OCI-LY1 (cell line): ENCODE measurements at regions not wholly inside any gene's neighbourhood (a gene's known extent, or its start where the extent isn't known, plus 50 kb on each side); places are given as distances from the start of the nearest gene placed in this dataset.
A peak's percentile ranks its signal among the peaks of the same experiment; 100 is the strongest.

ENCODE experiments used
- H2AFZ ChIP-seq: fragments of 200-600 bp; sonication (generic), shearing (Covaris generic); 2 replicates; pipeline ENCODE4 v1.6.0; 2014; ENCODE audit warnings: antibody characterized with exemption, mild to moderate bottlenecking, low read length
- H3F3A ChIP-seq: fragments of 200-600 bp; sonication (generic), shearing (Covaris generic); 2 replicates; pipeline ENCODE4 v1.6.0; 2014; ENCODE audit warnings: mild to moderate bottlenecking, antibody characterized with exemption, low read length, moderate library complexity; ENCODE audit not compliant: insufficient read depth
- H3K27ac ChIP-seq: fragments of 200-600 bp; sonication (generic); 2 replicates; pipeline ENCODE4 v1.5.1; 2014; ENCODE audit warnings: low read length, mixed run types, mild to moderate bottlenecking, low read depth; ENCODE audit not compliant: poor library complexity, severe bottlenecking
- H3K27me3 ChIP-seq: fragments of 200-600 bp; sonication (generic); 2 replicates; pipeline ENCODE4 v1.6.0; 2014; ENCODE audit warnings: antibody characterized with exemption, mild to moderate bottlenecking, low read length, moderate library complexity; ENCODE audit not compliant: insufficient read depth
- H3K36me3 ChIP-seq: fragments of 200-600 bp; sonication (generic); 2 replicates; pipeline ENCODE4 v1.6.1; 2014; ENCODE audit warnings: mild to moderate bottlenecking, antibody characterized with exemption, low read length, moderate library complexity, mixed read lengths; ENCODE audit not compliant: insufficient read depth
- H3K4me1 ChIP-seq: fragments of 200-600 bp; sonication (generic); 2 replicates; pipeline ENCODE4 v1.5.1; 2014; ENCODE audit warnings: mild to moderate bottlenecking, low read length, moderate library complexity; ENCODE audit not compliant: insufficient read depth, severe bottlenecking
- H3K4me2 ChIP-seq: fragments of 200-600 bp; sonication (generic), shearing (Covaris generic); 2 replicates; pipeline ENCODE4 v1.6.1; 2014; ENCODE audit warnings: low read length
- H3K4me3 ChIP-seq: fragments of 200-600 bp; sonication (generic); 2 replicates; pipeline ENCODE4 v1.5.1; 2014; ENCODE audit warnings: low read length, low read depth, mild to moderate bottlenecking, mixed read lengths; ENCODE audit not compliant: poor library complexity, severe bottlenecking
- H3K79me2 ChIP-seq: fragments of 200-600 bp; shearing (Covaris generic); 2 replicates; pipeline ENCODE4 v1.6.1; 2016; ENCODE audit warnings: mixed run types, low read length, mixed read lengths; ENCODE audit not compliant: insufficient read depth
- H3K9ac ChIP-seq: fragments of 200-600 bp; sonication (generic), shearing (Covaris generic); 2 replicates; pipeline ENCODE4 v1.6.1; 2014; ENCODE audit warnings: mild to moderate bottlenecking, low read length, mixed read lengths
- H3K9me2 ChIP-seq: fragments of 200-600 bp; sonication (generic), shearing (Covaris generic); 2 replicates; pipeline ENCODE4 v1.6.1; 2014; ENCODE audit warnings: low read depth, mild to moderate bottlenecking, low read length, mixed read lengths
- H3K9me3 ChIP-seq: fragments of 200-600 bp; shearing (Covaris generic); 2 replicates; pipeline ENCODE4 v1.6.1; 2014; ENCODE audit warnings: low read length, mixed read lengths
- H4K20me1 ChIP-seq: fragments of 200-600 bp; sonication (generic), shearing (Covaris generic); 2 replicates; pipeline ENCODE4 v1.6.0; 2016; ENCODE audit warnings: mild to moderate bottlenecking, low read length; ENCODE audit not compliant: insufficient read depth
- EZH2 ChIP-seq: fragments of 200-600 bp; sonication (generic), shearing (Covaris generic); IDR thresholded peaks from 2 replicates; pipeline ENCODE4 v1.8.0; 2017; ENCODE audit warnings: borderline replicate concordance, mixed run types, mild to moderate bottlenecking, antibody characterized with exemption, low read length, moderate library complexity, mixed read lengths
- TF ChIP-seq, protein P1 (sequence below): fragments of 200-600 bp; sonication (generic), shearing (Covaris generic); IDR thresholded peaks from 2 replicates; pipeline ENCODE4 v1.5.1; 2017; ENCODE audit warnings: mild to moderate bottlenecking, antibody characterized with exemption, low read length, moderate library complexity, mixed read lengths

DNA sequence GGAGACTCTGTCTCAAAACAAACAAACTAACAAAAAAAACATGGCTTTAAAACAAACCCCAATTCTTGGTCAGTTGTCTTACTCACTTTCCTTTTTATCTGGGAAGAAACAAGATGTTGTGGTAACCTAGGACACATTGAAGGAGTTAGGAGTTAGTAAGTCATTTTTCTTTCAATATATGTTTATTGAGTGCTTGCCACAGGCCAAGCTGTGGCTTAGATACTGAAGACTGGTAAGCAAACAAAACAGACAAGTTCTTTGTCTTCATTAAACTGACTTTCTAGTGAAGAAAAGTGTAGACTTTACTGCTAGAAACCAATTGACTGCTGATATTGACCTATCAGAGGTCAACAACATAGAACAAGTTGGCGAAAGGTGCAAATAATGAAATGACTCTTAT, 1228.3 kb upstream of the FAM98A start:
- H3F3A ChIP-seq = 0 out of 2 replicates have a peak, but pooled peaks cover 2% of the 10 kb centered on the region
- no peak overlapping the region for H3K9ac ChIP-seq
- no peaks in the 10 kb centered on the region for H3K27me3 ChIP-seq
- no peaks in the 10 kb centered on the region for H3K9me2 ChIP-seq
- H3K27ac ChIP-seq = no peak overlapping the region
- TF ChIP-seq EZH2 = no peak
- TF ChIP-seq, protein P1, sequence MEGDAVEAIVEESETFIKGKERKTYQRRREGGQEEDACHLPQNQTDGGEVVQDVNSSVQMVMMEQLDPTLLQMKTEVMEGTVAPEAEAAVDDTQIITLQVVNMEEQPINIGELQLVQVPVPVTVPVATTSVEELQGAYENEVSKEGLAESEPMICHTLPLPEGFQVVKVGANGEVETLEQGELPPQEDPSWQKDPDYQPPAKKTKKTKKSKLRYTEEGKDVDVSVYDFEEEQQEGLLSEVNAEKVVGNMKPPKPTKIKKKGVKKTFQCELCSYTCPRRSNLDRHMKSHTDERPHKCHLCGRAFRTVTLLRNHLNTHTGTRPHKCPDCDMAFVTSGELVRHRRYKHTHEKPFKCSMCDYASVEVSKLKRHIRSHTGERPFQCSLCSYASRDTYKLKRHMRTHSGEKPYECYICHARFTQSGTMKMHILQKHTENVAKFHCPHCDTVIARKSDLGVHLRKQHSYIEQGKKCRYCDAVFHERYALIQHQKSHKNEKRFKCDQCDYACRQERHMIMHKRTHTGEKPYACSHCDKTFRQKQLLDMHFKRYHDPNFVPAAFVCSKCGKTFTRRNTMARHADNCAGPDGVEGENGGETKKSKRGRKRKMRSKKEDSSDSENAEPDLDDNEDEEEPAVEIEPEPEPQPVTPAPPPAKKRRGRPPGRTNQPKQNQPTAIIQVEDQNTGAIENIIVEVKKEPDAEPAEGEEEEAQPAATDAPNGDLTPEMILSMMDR = no peak
- H3K36me3 ChIP-seq = no peaks in the 10 kb centered on the region
- H3K4me2 ChIP-seq = no peak overlapping the region
- H2AFZ ChIP-seq = no peak overlapping the region
- no peaks in the 10 kb centered on the region for H3K79me2 ChIP-seq
- no peak overlapping the region for H3K4me3 ChIP-seq
- H3K4me1 ChIP-seq = peaks cover 7% of the 10 kb centered on the region
- no peaks in the 10 kb centered on the region for H4K20me1 ChIP-seq
- no peaks in the 10 kb centered on the region for H3K9me3 ChIP-seq

- TF ChIP-seq, protein P1 = no peak
- TF ChIP-seq EZH2 = no peak
- H3F3A ChIP-seq = 0 out of 2 replicates have a peak, but pooled peaks cover 2% of the 10 kb centered on the region
- H3K4me3 ChIP-seq = no peak overlapping the region
- H3K27ac ChIP-seq = no peak overlapping the region
- no peaks in the 10 kb centered on the region for H3K79me2 ChIP-seq
- H3K27me3 ChIP-seq = no peaks in the 10 kb centered on the region
- no peak overlapping the region for H2AFZ ChIP-seq
- no peak overlapping the region for H3K4me2 ChIP-seq
- no peaks in the 10 kb centered on the region for H4K20me1 ChIP-seq
- no peaks in the 10 kb centered on the region for H3K9me2 ChIP-seq
- no peak overlapping the region for H3K9ac ChIP-seq
- no peaks in the 10 kb centered on the region for H3K9me3 ChIP-seq
- H3K36me3 ChIP-seq = no peaks in the 10 kb centered on the region
- peaks cover 24% of the 10 kb centered on the region for H3K4me1 ChIP-seq
These were observed 1226.6 kb upstream of the FAM98A start for GRCh38 chr2:34825686-34826085.

DNA sequence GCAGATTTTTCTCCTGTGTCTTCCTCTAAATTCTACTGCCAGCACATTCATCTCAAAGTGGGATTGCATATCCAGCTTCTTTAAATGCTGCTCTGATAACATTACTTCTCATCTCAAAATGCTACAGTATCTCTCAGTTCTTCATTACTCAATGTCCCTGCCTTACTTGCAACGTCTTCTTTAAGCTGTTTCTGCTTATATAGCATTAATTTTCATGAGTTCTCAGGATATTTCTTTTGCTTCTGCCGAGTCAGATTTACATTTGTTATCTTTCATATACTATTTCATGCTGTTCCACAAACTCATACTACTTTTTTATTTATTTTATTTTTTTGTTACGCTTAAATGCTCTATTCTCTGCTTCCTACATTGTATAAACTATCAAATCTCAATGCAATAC, 1223.5 kb upstream of the FAM98A start:
- H2AFZ ChIP-seq = no peak overlapping the region
- H3K9ac ChIP-seq = no peak overlapping the region; the same call in 1 of the 2 replicates

More for the DNA sequence above, 1223.5 kb upstream of the FAM98A start:
- no peaks in the 10 kb centered on the region for H4K20me1 ChIP-seq
- TF ChIP-seq, protein P1 = no peak
- no peak for TF ChIP-seq EZH2
- no peaks in the 10 kb centered on the region for H3K9me2 ChIP-seq
- peaks cover 42% of the 10 kb centered on the region for H3K4me1 ChIP-seq
- H3K27me3 ChIP-seq = no peaks in the 10 kb centered on the region
- H3K27ac ChIP-seq = peak overlapping the region; percentile 76
- H3F3A ChIP-seq = 0 out of 2 replicates have a peak, but pooled peaks cover 2% of the 10 kb centered on the region
- H3K4me2 ChIP-seq = peak overlapping the region; percentile 24
- no peaks in the 10 kb centered on the region for H3K36me3 ChIP-seq
- no peak overlapping the region for H3K4me3 ChIP-seq
- no peaks in the 10 kb centered on the region for H3K79me2 ChIP-seq
- no peaks in the 10 kb centered on the region for H3K9me3 ChIP-seq
